ENCODE measurements at regions not wholly inside any gene's neighbourhood (a gene's known extent, or its start where the extent isn't known, plus 50 kb on each side); places are given as distances from the start of the nearest gene placed in this dataset.

DNA sequence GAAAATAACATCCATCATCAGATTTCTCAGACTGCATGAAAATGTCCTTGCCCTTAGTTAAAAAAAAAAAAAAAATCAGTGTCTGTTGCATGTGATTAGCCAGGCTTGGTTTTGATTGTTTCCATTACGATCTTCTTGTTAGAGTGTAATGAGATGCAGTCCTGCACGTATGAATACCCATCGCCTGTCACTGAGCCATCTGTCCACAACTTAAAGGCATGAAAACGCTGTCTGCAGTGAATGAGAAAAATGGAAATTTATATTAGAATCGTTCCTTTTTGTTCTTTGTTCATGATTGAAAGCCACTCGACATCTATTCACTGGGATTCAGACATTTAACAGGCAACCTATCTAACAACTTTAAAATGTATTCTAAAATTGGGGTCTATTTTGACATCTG, 521.7 kb upstream of the SPHKAP start:
- WGBS, 5 donors, result 78 to 82% (median 80%) methylated on average over 6 of the region's 6 CpGs
- Histone ChIP-seq H3K27me3 (no peaks in the 10 kb centered on the region), H3K36me3 (no peaks in the 10 kb centered on the region), H3K9me3 (no peaks in the 10 kb centered on the region), H3K27ac (no peak overlapping the region), H3K4me1 (no peaks in the 10 kb centered on the region), H3K4me3 (no peak overlapping the region)
- DNase-seq, result no peak
- intact Hi-C loops (cut with DNase I; ENCODE audit: low total_unique reads), result no loop called here
- no peak for TF ChIP-seq POLR2A (IDR thresholded peaks at IDR 0.05)

DNA sequence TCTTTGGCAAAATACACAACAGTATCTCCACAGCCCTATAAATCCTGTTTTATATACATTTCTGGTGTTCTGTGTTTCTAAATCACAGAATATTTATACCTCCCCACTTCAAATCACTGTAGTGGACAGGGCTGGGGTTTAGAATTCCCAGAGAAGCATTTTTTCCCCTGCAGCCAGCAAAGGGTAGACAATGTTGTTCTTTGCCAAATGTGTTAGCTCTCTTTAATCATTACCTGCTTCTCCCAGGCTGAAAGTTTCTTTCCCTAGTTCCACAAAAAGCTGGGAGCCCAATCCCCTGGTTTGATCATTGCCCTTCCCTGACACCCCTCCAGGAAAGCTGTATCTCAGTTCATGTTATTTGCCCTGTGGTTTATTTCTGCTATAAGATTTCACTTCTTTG, 520.0 kb upstream of the SPHKAP start:
- Histone ChIP-seq H3K9me3 (no peaks in the 10 kb centered on the region), H3K27me3 (no peaks in the 10 kb centered on the region), H3K27ac (no peak overlapping the region), H3K4me3 (no peak overlapping the region), H3K4me1 (no peaks in the 10 kb centered on the region), H3K36me3 (no peaks in the 10 kb centered on the region)
- intact Hi-C loops (cut with DNase I; ENCODE audit: low total_unique reads), result no loop called here
- TF ChIP-seq EP300 (IDR thresholded peaks at IDR 0.05), result no peak
- TF ChIP-seq POLR2AphosphoS5 (IDR thresholded peaks at IDR 0.05), result no peak
- no peak for TF ChIP-seq POLR2A (IDR thresholded peaks at IDR 0.05)
- TF ChIP-seq, protein P1, sequence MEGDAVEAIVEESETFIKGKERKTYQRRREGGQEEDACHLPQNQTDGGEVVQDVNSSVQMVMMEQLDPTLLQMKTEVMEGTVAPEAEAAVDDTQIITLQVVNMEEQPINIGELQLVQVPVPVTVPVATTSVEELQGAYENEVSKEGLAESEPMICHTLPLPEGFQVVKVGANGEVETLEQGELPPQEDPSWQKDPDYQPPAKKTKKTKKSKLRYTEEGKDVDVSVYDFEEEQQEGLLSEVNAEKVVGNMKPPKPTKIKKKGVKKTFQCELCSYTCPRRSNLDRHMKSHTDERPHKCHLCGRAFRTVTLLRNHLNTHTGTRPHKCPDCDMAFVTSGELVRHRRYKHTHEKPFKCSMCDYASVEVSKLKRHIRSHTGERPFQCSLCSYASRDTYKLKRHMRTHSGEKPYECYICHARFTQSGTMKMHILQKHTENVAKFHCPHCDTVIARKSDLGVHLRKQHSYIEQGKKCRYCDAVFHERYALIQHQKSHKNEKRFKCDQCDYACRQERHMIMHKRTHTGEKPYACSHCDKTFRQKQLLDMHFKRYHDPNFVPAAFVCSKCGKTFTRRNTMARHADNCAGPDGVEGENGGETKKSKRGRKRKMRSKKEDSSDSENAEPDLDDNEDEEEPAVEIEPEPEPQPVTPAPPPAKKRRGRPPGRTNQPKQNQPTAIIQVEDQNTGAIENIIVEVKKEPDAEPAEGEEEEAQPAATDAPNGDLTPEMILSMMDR (IDR thresholded peaks at IDR 0.05), result no peak
- DNase-seq, result no peak

DNA sequence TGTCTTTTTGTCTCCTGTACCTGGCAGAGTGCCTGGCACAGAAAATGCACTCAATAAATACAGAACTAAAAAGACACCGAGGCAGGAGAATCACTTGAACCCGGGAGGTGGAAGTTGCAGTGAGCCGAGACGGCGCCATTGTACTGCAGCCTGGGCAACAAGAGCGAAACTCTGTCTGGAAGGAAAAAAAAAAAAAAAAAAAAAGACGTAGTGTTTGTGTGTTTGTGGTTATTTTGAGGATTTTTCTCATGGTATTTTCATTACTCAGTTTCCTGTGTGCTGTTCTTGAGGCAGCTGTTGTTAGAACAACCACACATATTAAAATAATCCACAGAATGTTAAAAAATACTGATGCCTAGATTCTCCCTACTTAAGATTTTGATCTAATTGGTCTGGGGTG, 519.2 kb upstream of the SPHKAP start:
- no peaks in the 10 kb centered on the region for H3K27me3 ChIP-seq
- DNase-seq, result no peak
- H3K36me3 ChIP-seq, result no peaks in the 10 kb centered on the region
- H3K9me3 ChIP-seq, result no peaks in the 10 kb centered on the region
- intact Hi-C loops (cut with DNase I; ENCODE audit: low total_unique reads), result no loop called here
- WGBS, 5 donors, result 75 to 86% (median 84%) methylated on average over 7 of the region's 7 CpGs
- no peak overlapping the region for H3K27ac ChIP-seq
- H3K4me1 ChIP-seq, result no peaks in the 10 kb centered on the region
- no peak for TF ChIP-seq POLR2AphosphoS5 (IDR thresholded peaks at IDR 0.05)
- TF ChIP-seq POLR2A (IDR thresholded peaks at IDR 0.05), result no peak
- TF ChIP-seq, protein P1 (IDR thresholded peaks at IDR 0.05), result no peak
- TF ChIP-seq EP300 (IDR thresholded peaks at IDR 0.05), result no peak
- H3K4me3 ChIP-seq, result no peak overlapping the region

DNA sequence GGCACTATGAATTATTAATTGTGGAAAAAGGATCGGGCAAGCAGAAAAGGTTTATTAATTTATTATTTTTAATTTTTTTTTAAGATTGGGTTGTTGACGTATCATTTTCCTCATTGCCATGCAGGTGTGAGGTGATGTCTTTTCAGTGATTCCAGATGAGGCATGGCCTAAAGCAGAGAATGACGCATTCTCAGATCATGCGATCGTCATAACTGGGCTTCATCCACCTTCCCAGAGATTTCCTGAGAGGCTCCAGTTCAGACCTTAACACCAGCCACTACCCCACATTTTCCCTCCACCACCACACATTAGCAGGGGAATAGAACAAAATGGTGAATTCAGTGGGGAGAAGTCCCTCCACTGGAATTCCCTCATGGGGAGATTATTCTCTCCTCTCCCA, 518.4 kb upstream of the SPHKAP start:
- intact Hi-C loops (cut with DNase I; ENCODE audit: low total_unique reads), result no loop called here
- Histone ChIP-seq H3K36me3 (no peaks in the 10 kb centered on the region), H3K4me3 (no peak overlapping the region), H3K27me3 (no peaks in the 10 kb centered on the region), H3K27ac (no peak overlapping the region), H3K4me1 (no peaks in the 10 kb centered on the region), H3K9me3 (no peaks in the 10 kb centered on the region)
- TF ChIP-seq POLR2AphosphoS5 (IDR thresholded peaks at IDR 0.05) (no peak), POLR2A (IDR thresholded peaks at IDR 0.05) (no peak), EP300 (IDR thresholded peaks at IDR 0.05) (no peak)
- TF ChIP-seq, protein P1 (IDR thresholded peaks at IDR 0.05), result no peak
- 89 to 96% (median 94%) methylated on average over 5 of the region's 5 CpGs for WGBS, 5 donors
- no peak for DNase-seq

DNA sequence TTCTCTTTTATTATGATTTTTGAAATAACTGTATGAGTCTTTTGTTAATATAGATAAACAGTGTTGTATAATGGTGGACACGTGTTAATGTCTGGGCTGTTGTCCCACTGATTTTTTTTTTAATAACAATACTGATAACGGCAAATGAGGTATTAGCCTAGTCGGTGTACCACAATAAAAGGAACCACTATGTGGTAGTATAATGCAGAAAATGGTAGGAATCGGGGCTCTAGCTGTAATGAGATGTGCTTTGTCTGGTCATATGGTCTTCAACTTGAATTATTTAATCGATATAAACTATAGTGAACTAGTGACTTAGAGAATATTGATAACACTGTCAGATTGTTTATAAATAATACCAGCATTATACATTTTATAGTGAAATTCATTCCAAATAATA, 517.9 kb upstream of the SPHKAP start:
- no peak overlapping the region for H3K27ac ChIP-seq
- TF ChIP-seq EP300 (IDR thresholded peaks at IDR 0.05) (no peak), POLR2A (IDR thresholded peaks at IDR 0.05) (no peak), POLR2AphosphoS5 (IDR thresholded peaks at IDR 0.05) (no peak)
- TF ChIP-seq, protein P1 (IDR thresholded peaks at IDR 0.05), result no peak
- H3K27me3 ChIP-seq, result no peaks in the 10 kb centered on the region
- DNase-seq, result peak in 1 of 2 donors; percentile 19
- intact Hi-C loops (cut with DNase I; ENCODE audit: low total_unique reads), result no loop called here
- no peak overlapping the region for H3K4me3 ChIP-seq
- H3K4me1 ChIP-seq, result no peaks in the 10 kb centered on the region
- H3K9me3 ChIP-seq, result no peaks in the 10 kb centered on the region
- H3K36me3 ChIP-seq, result no peaks in the 10 kb centered on the region
- 54 to 70% (median 59%) methylated on average over 5 of the region's 5 CpGs for WGBS, 5 donors

All from stomach (tissue), 8 donors.